HG03066 (cell line): ENCODE measurements at regions not wholly inside any gene's neighbourhood (a gene's known extent, or its start where the extent isn't known, plus 50 kb on each side); places are given as distances from the start of the nearest gene placed in this dataset.

ENCODE experiments used
- ATAC-seq: cut with Tn5 transposase; IDR thresholded peaks from one replicate; pipeline ENCODE4 v1.9.1; 2021; ENCODE audit warnings: low read depth; ENCODE audit not compliant: unreplicated experiment

GRCh38 chr6:113412589-113413357 lies 444.4 kb upstream of the MARCKS start:
- no peak for ATAC-seq

DNA sequence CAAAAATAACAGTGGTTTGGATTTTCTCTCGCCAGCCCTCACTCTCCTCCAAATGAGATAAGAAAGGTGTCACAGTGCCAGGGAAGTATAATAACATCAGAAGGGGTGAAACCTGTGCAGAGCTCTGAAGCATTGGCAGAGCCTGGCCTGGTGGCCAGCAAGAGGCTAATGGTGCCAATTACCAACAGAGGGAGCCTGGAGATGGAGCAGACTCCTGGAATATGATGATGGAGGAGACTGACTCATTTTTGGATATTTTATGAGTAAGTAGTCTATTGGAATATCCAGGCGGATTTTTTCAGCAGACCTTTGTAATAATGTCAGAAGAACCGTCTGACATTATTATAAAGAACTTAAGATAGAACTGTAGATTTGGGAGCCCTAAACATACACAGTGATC lies 442.6 kb upstream of the MARCKS start:
- no peak for ATAC-seq

DNA sequence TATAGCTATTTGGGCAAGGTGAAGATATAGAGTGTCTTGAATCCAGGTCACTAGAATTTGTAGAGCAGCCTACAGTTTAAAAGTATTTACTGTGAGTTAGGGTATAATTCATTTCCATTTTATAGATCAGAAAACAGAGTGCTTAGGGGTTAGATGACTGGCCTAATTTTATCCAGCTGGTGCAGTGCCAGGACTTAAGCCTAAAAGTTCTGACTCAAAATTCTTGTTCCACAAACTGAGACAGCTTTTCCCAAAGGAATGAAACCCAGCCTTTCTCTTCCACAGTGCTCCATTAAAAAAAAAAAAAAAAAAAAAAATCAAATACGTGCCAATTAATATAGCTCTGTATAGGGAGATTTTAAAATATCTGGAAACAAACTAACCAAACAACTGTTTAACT lies 441.0 kb upstream of the MARCKS start:
- no peak for ATAC-seq

DNA sequence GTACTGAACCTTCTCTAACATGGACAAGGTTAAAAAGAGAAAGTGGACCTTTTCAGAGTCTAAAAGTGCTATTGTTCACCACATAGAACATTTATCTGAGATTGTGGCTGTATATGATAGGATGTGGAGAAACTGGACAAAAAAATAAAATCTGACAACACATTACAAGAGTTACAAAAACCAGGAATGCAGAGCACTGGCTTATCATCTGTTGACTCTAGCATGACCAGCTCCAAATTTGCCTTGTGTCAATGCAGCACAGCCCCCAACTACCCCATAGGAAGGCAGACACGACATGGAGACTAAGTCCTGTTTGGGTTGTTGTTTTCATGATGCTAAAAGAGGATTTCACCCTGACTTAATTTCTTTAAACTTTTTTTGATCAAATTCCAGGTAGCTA lies 436.9 kb upstream of the MARCKS start:
- ATAC-seq = no peak

DNA sequence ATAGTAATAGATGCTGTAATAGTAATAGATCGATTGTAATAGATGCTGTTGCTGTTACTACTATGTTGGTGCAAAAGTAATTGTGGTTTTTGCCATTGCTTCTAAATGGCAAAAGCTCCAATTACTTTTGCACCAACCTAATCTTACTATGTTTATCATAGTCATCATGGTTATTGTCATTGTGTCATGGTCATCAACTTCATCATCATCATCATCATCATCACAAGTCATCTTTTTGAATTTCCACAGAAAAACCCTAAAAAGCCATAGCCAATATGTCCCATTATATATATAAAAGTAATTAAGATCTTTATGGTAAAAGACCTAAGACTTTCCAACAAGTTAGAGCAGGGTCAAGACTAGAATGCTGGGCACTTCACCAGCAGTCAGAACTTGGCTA lies 435.1 kb upstream of the MARCKS start:
- no peak for ATAC-seq

DNA sequence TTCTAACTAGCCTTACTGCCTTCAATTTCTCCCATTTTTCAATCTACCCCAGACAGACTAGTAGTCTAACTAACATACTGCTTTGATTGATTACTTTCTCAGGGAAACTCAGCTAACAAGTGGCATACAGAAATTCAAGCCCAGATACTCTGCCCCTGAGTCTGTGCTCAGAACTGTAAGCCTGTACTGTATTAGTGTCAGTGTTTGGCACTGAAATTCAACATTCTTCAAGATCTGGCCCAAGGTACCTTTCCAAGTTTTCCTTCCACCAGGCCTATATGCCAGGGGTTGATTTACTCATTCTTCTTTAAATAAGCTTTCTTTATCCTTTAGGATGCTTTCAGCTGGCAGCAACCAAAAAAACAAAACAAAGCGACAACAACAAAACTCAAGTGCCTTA lies 433.2 kb upstream of the MARCKS start:
- ATAC-seq = no peak

GRCh38 chr6:113425977-113426660 lies 431.0 kb upstream of the MARCKS start:
- ATAC-seq = no peak

- no peak for ATAC-seq
Observed at GRCh38 chr6:113427617-113428016, 429.5 kb upstream of the MARCKS start.

DNA sequence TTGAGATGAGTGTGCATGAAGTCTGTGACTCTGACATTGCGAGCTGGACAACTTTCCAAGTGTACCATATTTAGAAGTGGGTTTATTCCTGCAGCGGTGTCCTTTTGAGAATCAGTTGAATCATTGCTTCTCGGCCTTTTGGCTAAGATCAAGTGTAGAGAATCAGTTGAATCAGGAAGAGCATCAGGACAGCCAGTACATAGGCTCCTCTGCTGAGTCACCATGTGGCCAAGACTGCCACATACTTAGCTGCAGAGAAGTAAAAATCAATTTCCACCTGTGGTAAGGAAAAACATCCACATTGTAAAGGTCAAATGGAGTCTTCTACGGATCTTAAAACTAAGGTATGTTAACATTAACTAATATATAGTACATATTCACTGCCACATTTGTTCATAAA lies 428.4 kb upstream of the MARCKS start:
- ATAC-seq = no peak

DNA sequence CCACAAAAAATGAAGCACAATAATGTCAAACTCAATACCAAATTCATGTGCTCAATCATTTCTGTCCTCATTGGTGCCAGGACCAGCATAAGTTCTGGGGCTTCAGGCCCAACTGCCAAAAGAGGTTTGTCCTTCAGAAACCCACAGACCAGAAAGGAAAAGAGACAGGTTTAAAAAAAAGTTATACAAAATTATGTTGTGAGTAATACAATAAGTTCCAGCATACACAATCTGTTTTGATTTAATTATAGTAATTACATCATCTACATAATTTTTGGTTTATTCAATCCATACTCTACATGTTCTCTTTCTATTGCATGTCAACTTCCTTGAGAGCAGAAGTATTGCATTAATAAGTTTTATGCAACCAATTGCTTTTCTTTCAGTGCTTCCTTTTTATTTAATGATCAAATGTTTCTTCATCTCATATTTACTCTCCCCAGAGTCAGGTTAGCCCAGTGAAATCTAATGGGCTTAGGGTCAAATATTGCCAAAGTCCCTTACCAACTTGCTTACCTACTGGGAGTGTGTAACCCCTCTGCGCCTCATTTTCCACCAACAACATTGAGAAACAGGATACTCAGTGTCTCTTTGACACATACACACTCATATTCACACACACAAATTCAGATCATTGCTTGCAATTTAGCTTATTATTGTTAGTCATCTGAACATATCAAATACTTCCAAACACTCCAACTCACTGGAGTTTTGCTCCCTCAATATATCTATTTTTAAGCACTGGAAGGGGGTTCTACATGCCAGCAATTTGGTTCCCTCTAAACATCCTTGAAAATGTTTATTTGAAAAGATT lies 424.4 kb upstream of the MARCKS start:
- ATAC-seq = no peak

- no peak for ATAC-seq
Observed at GRCh38 chr6:113433335-113433991, 423.7 kb upstream of the MARCKS start.

GRCh38 chr6:113434641-113435040 lies 422.5 kb upstream of the MARCKS start:
- ATAC-seq = no peak

- ATAC-seq = no peak
Observed at GRCh38 chr6:113437566-113437965, 419.6 kb upstream of the MARCKS start.

DNA sequence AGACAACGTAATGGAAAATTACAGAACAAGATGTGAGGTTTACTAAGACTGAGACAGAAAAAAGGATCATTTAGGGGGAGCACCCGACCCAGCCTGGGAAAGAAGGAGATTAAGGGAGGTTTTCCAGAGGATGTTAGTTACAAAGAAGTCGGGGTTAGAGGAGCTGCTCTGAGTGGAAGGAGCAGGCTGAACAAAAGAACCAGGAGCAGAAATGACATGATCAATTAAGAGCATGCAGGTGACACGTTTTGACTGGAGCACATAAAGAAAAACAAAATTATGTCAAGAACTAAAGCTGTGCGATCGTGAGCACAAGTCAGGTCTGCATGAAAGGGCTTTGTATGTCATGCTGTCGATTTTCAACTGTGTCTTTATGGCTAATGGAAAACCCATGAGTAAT lies 417.3 kb upstream of the MARCKS start:
- no peak for ATAC-seq

DNA sequence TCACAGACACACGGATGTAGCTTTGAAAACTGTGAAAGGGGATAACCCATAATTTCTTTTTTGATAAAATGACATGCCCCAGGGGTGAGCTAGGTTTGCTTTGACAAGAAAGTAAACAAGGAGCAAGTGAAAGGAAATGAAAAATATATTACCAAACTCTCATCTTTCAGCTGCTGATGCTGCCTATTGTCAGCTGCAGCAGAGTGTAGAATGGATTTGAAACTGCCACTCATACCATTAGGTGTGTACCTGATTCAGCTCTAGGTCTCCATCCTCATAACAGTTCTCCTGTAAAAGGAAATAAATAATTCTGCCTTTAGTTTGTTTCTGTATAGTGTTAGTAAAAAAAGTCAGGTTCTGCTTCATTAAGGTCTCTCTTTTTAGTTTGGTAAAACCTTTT lies 415.1 kb upstream of the MARCKS start:
- no peak for ATAC-seq

DNA sequence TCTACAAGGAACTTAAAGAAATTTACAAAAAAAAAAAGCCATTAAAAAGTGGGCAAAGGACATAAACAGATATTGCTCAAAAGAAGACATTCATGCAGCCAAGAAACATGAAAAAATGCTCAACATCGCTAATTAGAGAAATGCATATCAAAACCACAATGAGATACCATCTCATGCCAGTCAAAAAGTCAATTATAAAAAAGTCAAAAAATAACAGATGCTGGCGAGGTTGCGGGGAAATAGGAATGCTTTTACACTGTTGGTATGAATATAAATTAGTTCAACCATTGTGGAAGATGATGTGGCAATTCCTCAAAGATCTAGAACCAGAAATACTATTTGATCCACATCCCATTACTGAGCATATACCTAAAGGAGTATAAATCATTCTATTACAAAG lies 411.9 kb upstream of the MARCKS start:
- no peak for ATAC-seq

GRCh38 chr6:113447088-113447831 lies 409.9 kb upstream of the MARCKS start:
- no peak for ATAC-seq

DNA sequence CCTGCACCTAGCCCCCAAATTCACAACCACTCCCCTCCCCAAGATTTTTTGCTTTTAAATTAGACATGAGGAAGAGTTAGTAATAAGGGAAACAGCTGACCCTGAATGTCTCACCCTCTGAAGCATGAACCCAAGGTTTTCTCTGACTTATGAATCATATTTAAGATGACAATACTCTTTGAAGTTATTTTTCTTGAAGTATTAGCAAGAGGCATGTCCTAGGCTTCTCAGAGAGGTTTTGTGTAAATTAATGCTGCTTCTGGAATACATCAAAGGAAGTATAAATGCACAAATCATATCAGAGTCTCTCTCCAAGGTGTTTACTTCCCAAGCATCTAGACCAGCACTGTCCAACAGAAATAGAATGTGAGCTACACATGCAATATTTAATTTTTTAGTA lies 408.1 kb upstream of the MARCKS start:
- ATAC-seq = no peak

DNA sequence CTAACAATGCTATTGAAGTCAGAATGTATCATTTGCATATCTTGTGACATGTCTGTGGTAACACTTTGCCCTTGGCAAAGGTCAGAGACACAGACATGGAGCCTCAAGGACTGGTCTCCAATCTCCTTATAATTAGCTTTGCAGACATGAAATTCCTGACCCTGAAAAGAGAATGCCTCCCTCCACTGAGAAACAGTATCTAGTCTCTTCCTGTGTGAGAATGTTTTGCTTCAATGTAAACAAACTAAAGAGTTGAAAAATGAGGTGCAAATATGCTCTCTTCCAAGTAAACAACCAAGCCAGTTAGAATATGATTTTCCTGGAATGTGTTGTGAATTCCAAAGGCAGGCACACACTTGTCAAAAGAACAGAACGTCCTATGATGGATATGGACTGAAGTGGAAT lies 407.1 kb upstream of the MARCKS start:
- ATAC-seq = no peak

- no peak for ATAC-seq
Observed at GRCh38 chr6:113451049-113451448, 406.1 kb upstream of the MARCKS start.
